Amygdala (tissue), 56 donors: ENCODE measurements at regions not wholly inside any gene's neighbourhood (a gene's known extent, or its start where the extent isn't known, plus 50 kb on each side); places are given as distances from the start of the nearest gene placed in this dataset.
A peak's percentile ranks its signal among the peaks of the same experiment; 100 is the strongest.
"Not testable (repeated sequence)": the region's sequence is repeated elsewhere in the genome, so short reads cannot be mapped to it uniquely, and the experiment has no call there.

Experiments used
- DNase-seq, 56 donors: peaks; one replicate each; lab custom pipeline; 2025; lab: John Stamatoyannopoulos, UW

DNA sequence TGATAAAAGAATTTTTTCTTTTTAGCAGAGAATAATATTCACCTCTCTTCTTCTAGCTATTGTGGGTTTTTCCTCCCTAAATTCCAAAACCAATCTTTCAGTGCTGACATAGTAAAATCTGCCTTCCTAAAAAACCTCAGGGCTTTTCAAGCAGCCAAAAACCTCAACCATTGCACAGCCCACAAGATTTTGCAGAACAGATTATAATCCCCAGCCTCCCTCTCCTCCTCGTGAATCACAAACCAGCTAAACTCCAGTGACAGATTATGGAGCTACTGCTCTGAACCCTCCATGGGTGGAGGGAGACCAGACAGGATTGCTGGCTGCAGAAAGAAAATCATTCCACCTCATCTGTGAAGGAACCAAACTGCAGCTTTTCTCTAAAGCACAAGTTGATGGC is 341.6 kb downstream of the SOX9 start:
- no peak for DNase-seq

GRCh38 chr17:72462814-72463213 is 342.0 kb downstream of the SOX9 start:
- no peak for DNase-seq

GRCh38 chr17:72463287-72464102 is 342.7 kb downstream of the SOX9 start:
- peak in 1 of 56 donors; percentile 7 for DNase-seq

GRCh38 chr17:72464221-72464620 is 343.4 kb downstream of the SOX9 start:
- DNase-seq, result not testable (repeated sequence)

DNA sequence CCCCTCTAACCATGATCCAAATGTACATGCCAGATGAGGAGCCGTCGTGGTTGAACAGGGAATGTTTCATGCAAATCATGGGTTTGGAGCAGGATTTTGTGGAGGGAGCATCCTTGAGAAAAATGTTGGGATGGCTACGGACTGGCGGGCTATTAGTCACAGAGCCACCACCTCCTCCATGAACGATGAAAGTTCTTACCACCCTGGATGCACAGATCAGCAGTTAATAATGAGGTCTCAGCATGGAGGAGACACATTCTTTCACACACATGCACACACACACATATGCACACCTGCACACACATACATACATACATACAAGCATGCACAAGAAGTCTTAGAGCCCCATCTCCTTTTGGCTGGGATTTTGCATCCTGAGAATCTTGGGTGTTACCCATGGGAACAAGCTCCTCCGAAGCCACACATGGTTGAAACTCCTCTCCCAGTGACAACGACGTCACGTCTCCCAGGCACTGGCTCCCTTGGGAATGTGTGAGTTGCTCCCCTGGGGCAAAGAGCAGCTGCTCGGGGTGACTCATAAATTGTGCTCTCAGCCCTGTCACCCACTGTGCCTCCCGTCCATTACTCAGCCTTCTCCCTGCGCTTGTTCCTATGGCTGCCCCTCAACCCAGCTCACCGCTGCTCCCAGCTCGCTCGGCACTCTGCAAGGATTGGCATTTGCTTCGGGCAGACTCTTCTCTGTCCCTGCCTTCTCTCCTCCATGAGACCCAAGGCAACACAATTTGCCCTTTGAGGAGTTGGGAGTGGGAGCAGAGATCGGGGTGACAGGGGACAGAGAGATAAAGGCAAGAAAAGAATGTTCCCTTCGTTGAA is 344.6 kb downstream of the SOX9 start:
- peak in 3 of 56 donors; percentile 16 to 28 (median 17) for DNase-seq

DNA sequence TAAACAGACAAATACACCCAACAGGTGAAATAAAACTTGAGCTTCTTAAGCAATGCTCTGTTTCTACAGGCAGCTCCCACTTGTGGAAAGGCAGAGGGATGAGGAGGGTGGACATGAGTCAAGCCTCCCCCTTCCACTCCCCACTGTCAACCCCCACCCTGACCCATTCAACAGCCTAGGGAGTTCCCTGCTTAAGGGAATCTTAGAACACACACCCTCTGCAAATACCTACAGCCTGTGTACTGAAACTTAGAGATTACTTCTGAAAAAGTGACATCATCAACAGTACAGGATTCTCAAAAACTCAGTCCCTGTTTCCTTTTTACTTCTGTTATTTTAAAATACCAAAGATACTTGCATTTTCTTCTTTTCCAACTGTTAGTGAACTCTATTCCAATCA is 345.4 kb downstream of the SOX9 start:
- no peak for DNase-seq

- DNase-seq, result no peak
These were observed 345.8 kb downstream of the SOX9 start for GRCh38 chr17:72466606-72467005.

DNA sequence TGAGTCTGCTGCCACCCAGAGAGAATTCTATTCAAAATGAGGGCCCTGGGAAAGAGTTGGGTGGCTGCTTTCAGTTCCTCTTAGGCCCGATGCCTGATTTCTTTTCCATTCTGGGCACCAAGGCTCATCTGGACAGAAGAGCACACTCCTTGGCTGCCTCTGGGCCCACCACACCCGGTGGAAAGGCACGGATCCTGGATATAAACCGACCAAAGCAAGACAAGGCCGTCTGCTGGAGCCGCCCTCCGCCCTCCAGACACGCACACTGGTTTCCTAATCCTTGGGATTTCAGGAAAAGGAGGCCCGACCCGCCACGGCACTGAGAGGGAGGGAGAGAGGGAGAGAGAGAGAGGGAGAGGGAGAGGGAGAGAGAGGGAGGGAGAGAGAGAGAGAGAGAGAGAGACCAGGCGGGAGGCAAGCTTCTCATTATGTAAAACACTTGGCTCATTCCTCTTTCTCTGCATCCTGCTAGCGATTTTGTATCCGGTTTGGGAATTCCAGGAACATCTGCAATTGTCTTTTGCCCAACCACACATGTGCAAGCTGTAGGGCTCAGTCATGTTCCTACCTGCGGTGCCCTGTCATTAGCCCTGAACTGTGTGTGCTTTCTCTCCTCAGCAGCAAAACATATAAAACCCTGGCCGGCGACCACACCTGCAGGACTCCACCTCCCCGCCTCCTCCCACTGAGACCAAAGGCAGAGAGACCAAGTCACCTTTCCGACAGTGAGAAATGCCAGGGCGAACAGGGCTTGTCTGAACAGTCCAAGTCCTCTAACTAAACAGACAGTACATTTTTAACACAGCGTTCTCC is 347.2 kb downstream of the SOX9 start:
- peak in 3 of 56 donors; percentile 4 to 52 (median 17) for DNase-seq

DNA sequence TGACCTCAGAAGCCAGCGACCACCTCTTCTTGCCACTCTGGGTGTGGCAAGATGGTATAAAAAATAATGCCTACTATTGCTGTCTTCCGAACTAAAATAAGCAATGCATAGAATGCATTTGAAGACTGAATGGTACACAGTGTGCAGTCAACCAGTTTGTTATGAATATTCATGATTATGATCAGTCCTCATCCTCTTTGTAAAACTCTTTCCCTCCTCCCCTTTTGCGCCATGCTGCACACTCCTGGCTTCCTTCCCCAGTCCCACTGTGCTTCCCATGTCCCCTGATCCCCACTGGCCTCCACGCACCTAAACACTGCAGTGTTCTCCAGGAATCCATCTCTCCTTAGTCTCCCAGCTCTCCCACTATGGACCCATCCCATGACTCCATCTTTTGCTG is 348.0 kb downstream of the SOX9 start:
- no peak for DNase-seq

DNA sequence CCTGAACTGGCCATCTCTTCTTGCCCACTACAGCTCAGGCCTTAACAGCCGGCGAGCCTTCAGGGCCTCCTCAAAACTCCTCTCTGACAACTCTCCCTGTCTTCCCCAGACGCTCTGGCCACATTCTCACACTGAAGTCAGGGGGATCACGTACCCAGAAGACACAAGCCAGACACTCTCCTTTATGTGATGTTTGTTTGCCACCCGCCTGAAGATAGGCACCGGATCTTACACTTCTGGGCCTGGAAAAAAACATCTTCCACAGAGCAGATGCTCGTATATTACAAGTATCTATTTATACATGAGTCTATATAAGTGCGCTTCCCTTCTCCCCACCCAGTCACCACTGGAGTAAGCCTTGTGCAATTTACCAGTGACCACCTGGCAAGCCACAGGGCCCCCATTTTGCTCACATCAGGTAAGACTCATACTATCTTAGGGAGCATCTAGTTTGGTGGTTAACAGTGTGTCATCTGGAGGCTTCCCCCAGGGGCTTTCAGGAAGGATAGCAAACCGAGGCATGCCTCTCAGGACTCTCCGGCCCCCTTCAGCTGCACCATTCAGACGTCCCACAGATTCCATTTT is 349.4 kb downstream of the SOX9 start:
- no peak for DNase-seq

DNA sequence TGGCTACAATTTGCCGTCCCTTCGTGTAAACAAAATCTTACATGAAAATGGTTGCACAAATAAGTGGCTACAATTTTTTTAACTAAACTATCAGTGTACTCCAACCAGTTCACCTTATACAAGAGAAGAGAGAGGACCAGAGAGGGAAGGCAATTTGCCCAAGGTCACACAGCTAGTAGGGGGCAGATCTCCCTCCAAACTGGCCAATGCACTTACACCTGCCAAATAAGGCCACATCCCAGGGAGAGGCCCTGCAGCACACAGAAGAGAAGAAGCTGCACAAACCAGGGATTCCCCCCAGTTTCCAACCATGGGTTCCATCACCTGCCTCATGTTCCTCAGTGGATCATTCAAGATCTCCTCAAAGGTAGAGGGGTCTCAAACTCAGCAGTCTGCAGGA is 349.9 kb downstream of the SOX9 start:
- DNase-seq, result no peak

GRCh38 chr17:72471296-72471695 is 350.5 kb downstream of the SOX9 start:
- DNase-seq, result no peak

GRCh38 chr17:72472106-72472505 is 351.3 kb downstream of the SOX9 start:
- DNase-seq, result no peak

GRCh38 chr17:72472853-72473390 is 352.1 kb downstream of the SOX9 start:
- not testable (repeated sequence) for DNase-seq

GRCh38 chr17:72474243-72474642 is 353.4 kb downstream of the SOX9 start:
- DNase-seq, result no peak

DNA sequence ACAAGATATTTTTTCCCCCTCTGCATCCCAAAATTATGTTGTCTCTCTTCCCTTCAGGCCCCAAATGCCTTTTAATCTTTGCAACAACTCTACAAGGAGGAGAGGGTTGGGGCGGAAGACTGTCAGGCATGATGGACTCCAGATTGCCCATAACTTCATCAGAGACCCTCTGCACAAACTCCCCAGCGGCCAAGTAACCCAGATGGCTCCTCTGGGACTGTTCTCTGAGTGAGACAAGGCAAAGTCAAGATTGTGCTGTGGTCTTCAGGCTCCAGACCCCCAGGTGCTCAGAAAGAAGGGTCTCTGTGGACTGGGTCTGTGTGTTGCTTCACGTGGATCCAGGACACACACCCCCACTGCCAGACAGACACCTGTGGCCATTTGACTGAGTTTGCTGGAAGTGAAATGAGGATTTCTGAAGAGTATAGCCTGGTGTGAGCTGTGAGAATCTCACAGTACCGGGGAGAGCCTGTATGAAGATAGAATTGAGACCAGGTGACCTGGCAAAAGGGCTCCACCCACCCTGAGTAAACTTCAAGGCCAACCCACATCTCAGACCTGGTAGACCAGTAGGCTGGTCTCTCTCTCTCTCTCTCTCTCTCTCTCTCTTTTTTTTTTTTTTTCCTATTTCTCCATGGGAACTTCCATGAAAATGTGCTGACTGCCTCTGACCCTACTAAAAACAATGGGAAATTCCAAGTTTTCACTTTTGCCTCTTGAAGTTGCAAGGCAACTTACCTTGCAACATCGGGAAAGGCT is 354.1 kb downstream of the SOX9 start:
- DNase-seq, result no peak

- DNase-seq, result no peak
These were observed 355.3 kb downstream of the SOX9 start for GRCh38 chr17:72476134-72476533.

- DNase-seq, result peak in 31 of 56 donors; percentile 6 to 60 (median 29)
These were observed 355.8 kb downstream of the SOX9 start for GRCh38 chr17:72476575-72476986.

DNA sequence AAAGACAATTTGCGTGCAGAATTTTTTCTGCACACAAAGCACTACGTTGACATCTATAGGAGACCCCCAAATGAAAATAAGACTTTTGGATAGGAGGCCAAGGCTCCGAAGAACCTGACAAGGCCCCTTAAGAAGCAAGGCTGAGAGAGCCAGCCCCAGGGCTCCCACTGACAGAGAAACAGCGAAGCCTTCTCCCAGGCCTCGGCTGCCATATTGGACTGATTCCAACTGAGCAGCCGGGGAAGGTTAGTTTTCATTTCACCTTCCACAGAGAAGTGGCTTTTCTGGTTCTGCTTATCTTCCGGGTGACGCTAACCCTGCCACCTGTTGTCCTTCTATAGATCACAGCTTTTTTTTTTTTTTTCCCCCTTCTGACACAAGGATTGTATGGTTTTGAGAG is 356.7 kb downstream of the SOX9 start:
- DNase-seq, result no peak
